ENCODE measurements at regions not wholly inside any gene's neighbourhood (a gene's known extent, or its start where the extent isn't known, plus 50 kb on each side); places are given as distances from the start of the nearest gene placed in this dataset.

DNA sequence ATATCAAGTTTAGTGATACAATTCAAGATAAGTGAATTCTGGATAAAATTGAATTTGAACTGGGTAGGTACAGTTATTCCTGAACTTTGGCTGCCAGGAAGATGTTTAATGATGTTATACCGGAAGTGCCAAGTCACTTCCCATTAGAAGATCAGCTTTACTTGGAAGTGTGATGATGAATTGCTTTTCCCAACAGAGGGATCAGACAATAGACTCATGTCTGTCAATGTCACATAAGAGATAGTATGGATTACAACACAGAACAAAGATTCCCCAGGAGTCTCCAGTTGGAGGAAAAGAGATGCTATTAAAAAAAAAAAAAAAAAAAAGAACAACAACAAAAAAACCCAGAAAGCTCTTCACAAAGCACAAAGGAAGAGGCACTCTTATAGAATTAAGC lies 497.9 kb upstream of the EPHA7 start:
- Histone ChIP-seq H4K20me1 (ENCODE audit: control insufficient read depth, extremely low read depth, insufficient read depth, low read length) (no peaks in the 10 kb centered on the region), H3K27me3 (ENCODE audit: control insufficient read depth, insufficient read depth, low read length) (no peaks in the 10 kb centered on the region), H3K4me2 (ENCODE audit: extremely low read depth, insufficient read depth, low read length) (no peak overlapping the region), H3K36me3 (ENCODE audit: control insufficient read depth, insufficient read depth, low read length) (no peaks in the 10 kb centered on the region), H3K9me3 (ENCODE audit: control insufficient read depth, insufficient read depth, low read depth, low read length) (no peaks in the 10 kb centered on the region), H2AFZ (ENCODE audit: low read length) (no peak overlapping the region), H3K79me2 (ENCODE audit: control insufficient read depth, insufficient read depth, low read length) (no peaks in the 10 kb centered on the region), H3K4me3 (replicated peaks in 1 of 4; ENCODE audit: control extremely low read depth in 1 of 4, insufficient read depth in 1 of 4, low read depth in 3 of 4, low read length in 4 of 4) (no peak overlapping the region), H3K4me1 (ENCODE audit: control insufficient read depth, extremely low read depth, insufficient read depth, low read length) (no peaks in the 10 kb centered on the region), H3K27ac (ENCODE audit: insufficient read depth, low read length) (no peak overlapping the region), H3K9ac (ENCODE audit: insufficient read depth, low read length) (no peak overlapping the region)
- TF ChIP-seq EZH2 (IDR thresholded peaks at IDR 0.05; ENCODE audit: low read length, missing control alignments) (no peak), CTCF (conservative IDR thresholded peaks at IDR 0.05 in 1 of 2, IDR thresholded peaks at IDR 0.05 in 1 of 2; ENCODE audit: low read depth in 1 of 2, low read length in 2 of 2) (no peak)
- DNase-seq (ENCODE audit: low read depth in 2 of 2): no peak

- no peak overlapping the region for H2AFZ ChIP-seq (ENCODE audit: low read length)
- H3K27ac ChIP-seq (ENCODE audit: insufficient read depth, low read length): no peak overlapping the region
- H3K36me3 ChIP-seq (ENCODE audit: control insufficient read depth, insufficient read depth, low read length): no peaks in the 10 kb centered on the region
- H3K4me2 ChIP-seq (ENCODE audit: extremely low read depth, insufficient read depth, low read length): no peak overlapping the region
- H3K79me2 ChIP-seq (ENCODE audit: control insufficient read depth, insufficient read depth, low read length): no peaks in the 10 kb centered on the region
- H3K9ac ChIP-seq (ENCODE audit: insufficient read depth, low read length): no peak overlapping the region
- no peaks in the 10 kb centered on the region for H4K20me1 ChIP-seq (ENCODE audit: control insufficient read depth, extremely low read depth, insufficient read depth, low read length)
- no peak for TF ChIP-seq CTCF (conservative IDR thresholded peaks at IDR 0.05 in 1 of 2, IDR thresholded peaks at IDR 0.05 in 1 of 2; ENCODE audit: low read depth in 1 of 2, low read length in 2 of 2)
- H3K4me3 ChIP-seq (replicated peaks in 1 of 4; ENCODE audit: control extremely low read depth in 1 of 4, insufficient read depth in 1 of 4, low read depth in 3 of 4, low read length in 4 of 4): no peak overlapping the region
- no peaks in the 10 kb centered on the region for H3K4me1 ChIP-seq (ENCODE audit: control insufficient read depth, extremely low read depth, insufficient read depth, low read length)
- no peaks in the 10 kb centered on the region for H3K9me3 ChIP-seq (ENCODE audit: control insufficient read depth, insufficient read depth, low read depth, low read length)
- no peak for DNase-seq (ENCODE audit: low read depth in 2 of 2)
- no peaks in the 10 kb centered on the region for H3K27me3 ChIP-seq (ENCODE audit: control insufficient read depth, insufficient read depth, low read length)
Measured at GRCh38 chr6:93916716-93917115, 497.4 kb upstream of the EPHA7 start.

GRCh38 chr6:93915961-93916360 lies 496.6 kb upstream of the EPHA7 start:
- Histone ChIP-seq H4K20me1 (ENCODE audit: control insufficient read depth, extremely low read depth, insufficient read depth, low read length) (no peaks in the 10 kb centered on the region), H3K9ac (ENCODE audit: insufficient read depth, low read length) (no peak overlapping the region), H3K79me2 (ENCODE audit: control insufficient read depth, insufficient read depth, low read length) (no peaks in the 10 kb centered on the region), H3K27ac (ENCODE audit: insufficient read depth, low read length) (no peak overlapping the region), H3K27me3 (ENCODE audit: control insufficient read depth, insufficient read depth, low read length) (no peaks in the 10 kb centered on the region), H3K4me1 (ENCODE audit: control insufficient read depth, extremely low read depth, insufficient read depth, low read length) (no peaks in the 10 kb centered on the region), H3K4me2 (ENCODE audit: extremely low read depth, insufficient read depth, low read length) (no peak overlapping the region), H3K9me3 (ENCODE audit: control insufficient read depth, insufficient read depth, low read depth, low read length) (no peaks in the 10 kb centered on the region), H3K4me3 (replicated peaks in 1 of 4; ENCODE audit: control extremely low read depth in 1 of 4, insufficient read depth in 1 of 4, low read depth in 3 of 4, low read length in 4 of 4) (no peak overlapping the region), H3K36me3 (ENCODE audit: control insufficient read depth, insufficient read depth, low read length) (no peaks in the 10 kb centered on the region), H2AFZ (ENCODE audit: low read length) (no peak overlapping the region)
- TF ChIP-seq CTCF (conservative IDR thresholded peaks at IDR 0.05 in 1 of 2, IDR thresholded peaks at IDR 0.05 in 1 of 2; ENCODE audit: low read depth in 1 of 2, low read length in 2 of 2) (no peak), EZH2 (IDR thresholded peaks at IDR 0.05; ENCODE audit: low read length, missing control alignments) (no peak)
- DNase-seq (ENCODE audit: low read depth in 2 of 2): no peak
